SIG-M5 treated with dmso at 0.1 percent for 504 hours (cell line): ENCODE measurements at regions not wholly inside any gene's neighbourhood (a gene's known extent, or its start where the extent isn't known, plus 50 kb on each side); places are given as distances from the start of the nearest gene placed in this dataset.
"Not testable (repeated sequence)": the region's sequence is repeated elsewhere in the genome, so short reads cannot be mapped to it uniquely, and the experiment has no call there.

Source experiments
- DNase-seq: peaks from one replicate; lab custom pipeline; 2025; ENCODE audit not compliant: unreplicated experiment; lab: John Stamatoyannopoulos, UW

- no peak for DNase-seq
These were observed 215.8 kb upstream of the RASGEF1B start for GRCh38 chr4:81687471-81687870.

- DNase-seq, result no peak
These were observed 213.4 kb upstream of the RASGEF1B start for GRCh38 chr4:81685104-81685503.

- no peak for DNase-seq
These were observed 212.6 kb upstream of the RASGEF1B start for GRCh38 chr4:81684352-81684751.

GRCh38 chr4:81682492-81682891, 210.8 kb upstream of the RASGEF1B start:
- DNase-seq, result no peak

GRCh38 chr4:81679315-81679714, 207.6 kb upstream of the RASGEF1B start:
- DNase-seq, result no peak

- DNase-seq, result no peak
These were observed 207.1 kb upstream of the RASGEF1B start for GRCh38 chr4:81678801-81679200.

GRCh38 chr4:81676537-81676936, 204.8 kb upstream of the RASGEF1B start:
- no peak for DNase-seq

GRCh38 chr4:81675791-81676393, 204.2 kb upstream of the RASGEF1B start:
- DNase-seq, result no peak

- DNase-seq, result no peak
These were observed 202.3 kb upstream of the RASGEF1B start for GRCh38 chr4:81673961-81674360.

GRCh38 chr4:81668328-81668727, 196.6 kb upstream of the RASGEF1B start:
- DNase-seq, result not testable (repeated sequence)

- no peak for DNase-seq
These were observed 195.8 kb upstream of the RASGEF1B start for GRCh38 chr4:81667539-81667938.

GRCh38 chr4:81666491-81666890, 194.8 kb upstream of the RASGEF1B start:
- DNase-seq, result no peak

- no peak for DNase-seq
These were observed 193.9 kb upstream of the RASGEF1B start for GRCh38 chr4:81665649-81666048.

- no peak for DNase-seq
These were observed 193.3 kb upstream of the RASGEF1B start for GRCh38 chr4:81665045-81665444.

- DNase-seq, result no peak
These were observed 192.4 kb upstream of the RASGEF1B start for GRCh38 chr4:81664079-81664478.

- DNase-seq, result no peak
These were observed 191.7 kb upstream of the RASGEF1B start for GRCh38 chr4:81663368-81663767.

GRCh38 chr4:81659051-81659450, 187.3 kb upstream of the RASGEF1B start:
- no peak for DNase-seq

GRCh38 chr4:81652069-81652478, 180.4 kb upstream of the RASGEF1B start:
- DNase-seq, result no peak

- DNase-seq, result no peak
These were observed 179.7 kb upstream of the RASGEF1B start for GRCh38 chr4:81651243-81651899.

GRCh38 chr4:81650606-81651242, 179.0 kb upstream of the RASGEF1B start:
- no peak for DNase-seq

GRCh38 chr4:81648576-81649275, 177.0 kb upstream of the RASGEF1B start:
- DNase-seq, result no peak

- DNase-seq, result no peak
These were observed 175.7 kb upstream of the RASGEF1B start for GRCh38 chr4:81647388-81647787.
